Erythroblast (primary cell): ENCODE measurements at regions not wholly inside any gene's neighbourhood (a gene's known extent, or its start where the extent isn't known, plus 50 kb on each side); places are given as distances from the start of the nearest gene placed in this dataset.

Experiments
- GATA1 ChIP-seq: IDR thresholded peaks from 2 replicates; pipeline ENCODE4 v1.6.1; 2011; ENCODE audit warnings: low read depth, mild to moderate bottlenecking, control low read depth, low read length, moderate library complexity
- POLR2A ChIP-seq: IDR thresholded peaks from 2 replicates; pipeline ENCODE4 v1.6.1; 2011; ENCODE audit warnings: mild to moderate bottlenecking, low read length

DNA sequence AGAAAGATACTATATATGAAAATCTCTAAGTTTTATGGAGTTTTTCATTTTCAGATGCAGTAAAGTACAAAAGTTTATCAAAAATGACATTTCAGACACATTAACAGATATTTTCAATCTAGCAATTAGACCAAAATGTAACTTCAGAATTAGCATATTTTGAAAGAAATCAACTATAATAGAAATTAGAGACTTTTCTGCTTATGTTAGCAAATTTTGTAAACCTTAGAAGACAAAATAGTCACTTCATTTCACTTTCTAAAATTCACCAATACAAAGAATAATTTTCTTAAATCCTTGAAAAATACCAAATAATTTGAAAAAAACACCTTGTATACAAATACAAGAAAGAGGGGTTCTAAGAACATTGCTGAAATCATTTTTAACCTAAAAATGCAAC, 135.8 kb upstream of the FIBIN start:
- TF ChIP-seq POLR2A: no peak
- no peak for TF ChIP-seq GATA1
